Hepatocyte (in vitro differentiated cells): ENCODE measurements at regions not wholly inside any gene's neighbourhood (a gene's known extent, or its start where the extent isn't known, plus 50 kb on each side); places are given as distances from the start of the nearest gene placed in this dataset.

Experiments used
- DNase-seq: peaks from one replicate; pipeline ENCODE4 v3.0.0-alpha.2; 2016; ENCODE audit warnings: low spot score
- H2AFZ ChIP-seq: fragments of 200-600 bp; sonication (generic); 2 replicates; pipeline ENCODE4 v1.6.0; 2016; ENCODE audit warnings: antibody characterized with exemption, mild to moderate bottlenecking
- H3K27ac ChIP-seq: fragments of 200-600 bp; sonication (generic); 2 replicates; pipeline ENCODE4 v1.5.1; 2016; ENCODE audit warnings: mild to moderate bottlenecking
- H3K27me3 ChIP-seq: fragments of 200-600 bp; sonication (generic); 2 replicates; pipeline ENCODE4 v1.6.1; 2016
- H3K36me3 ChIP-seq: fragments of 200-600 bp; sonication (generic); replicated peaks from 2 replicates; pipeline ENCODE4 v1.5.1; 2016; ENCODE audit warnings: low read depth; ENCODE audit not compliant: insufficient read depth
- H3K4me1 ChIP-seq: fragments of 200-600 bp; sonication (generic); 2 replicates; pipeline ENCODE4 v1.5.1; 2016; ENCODE audit warnings: mild to moderate bottlenecking, moderate library complexity; ENCODE audit not compliant: insufficient read depth
- H3K4me2 ChIP-seq: fragments of 200-600 bp; sonication (generic); 2 replicates; pipeline ENCODE4 v1.6.0; 2016
- H3K4me3 ChIP-seq: fragments of 200-600 bp; sonication (generic); 2 replicates; pipeline ENCODE4 v1.5.1; 2016; ENCODE audit warnings: mild to moderate bottlenecking
- H3K79me2 ChIP-seq: fragments of 200-600 bp; sonication (generic); 2 replicates; pipeline ENCODE4 v1.6.0; 2017; ENCODE audit warnings: mild to moderate bottlenecking
- H3K9me2 ChIP-seq: fragments of 200-600 bp; sonication (generic); replicated peaks from 2 replicates; pipeline ENCODE4 v1.6.0; 2017; ENCODE audit warnings: mild to moderate bottlenecking; ENCODE audit not compliant: insufficient read depth
- H3K9me3 ChIP-seq: fragments of 200-600 bp; sonication (generic); 2 replicates; pipeline ENCODE4 v1.5.1; 2016; ENCODE audit warnings: low read depth, mild to moderate bottlenecking
- H4K20me1 ChIP-seq: fragments of 200-600 bp; sonication (generic); 2 replicates; pipeline ENCODE4 v1.6.0; 2016; ENCODE audit warnings: mild to moderate bottlenecking; ENCODE audit not compliant: insufficient read depth, poor library complexity, severe bottlenecking
- CTCF ChIP-seq: fragments of 200-600 bp; sonication (generic); IDR thresholded peaks from 2 replicates; pipeline ENCODE4 v1.5.1; 2016; ENCODE audit warnings: antibody characterized with exemption, mild to moderate bottlenecking; ENCODE audit not compliant: poor library complexity
- EZH2 ChIP-seq: fragments of 200-600 bp; sonication (generic); IDR thresholded peaks from 2 replicates; pipeline ENCODE4 v1.6.1; 2016; ENCODE audit warnings: antibody characterized with exemption, mild to moderate bottlenecking, borderline replicate concordance
- EZH2phosphoT487 ChIP-seq: fragments of 200-600 bp; sonication (generic); IDR thresholded peaks from one replicate; pipeline ENCODE4 v1.6.1; 2018; ENCODE audit warnings: antibody characterized with exemption, mild to moderate bottlenecking, low read depth, moderate library complexity; ENCODE audit not compliant: unreplicated experiment, severe bottlenecking
- WGBS: methylation state at CpG from one replicate; pipeline ENCODE4 v1.1.6; 2016; ENCODE audit warnings: low lambda C conversion rate; ENCODE audit errors: missing lambda C conversion rate; 5-methylcytosine and 5-hydroxymethylcytosine counted together

DNA sequence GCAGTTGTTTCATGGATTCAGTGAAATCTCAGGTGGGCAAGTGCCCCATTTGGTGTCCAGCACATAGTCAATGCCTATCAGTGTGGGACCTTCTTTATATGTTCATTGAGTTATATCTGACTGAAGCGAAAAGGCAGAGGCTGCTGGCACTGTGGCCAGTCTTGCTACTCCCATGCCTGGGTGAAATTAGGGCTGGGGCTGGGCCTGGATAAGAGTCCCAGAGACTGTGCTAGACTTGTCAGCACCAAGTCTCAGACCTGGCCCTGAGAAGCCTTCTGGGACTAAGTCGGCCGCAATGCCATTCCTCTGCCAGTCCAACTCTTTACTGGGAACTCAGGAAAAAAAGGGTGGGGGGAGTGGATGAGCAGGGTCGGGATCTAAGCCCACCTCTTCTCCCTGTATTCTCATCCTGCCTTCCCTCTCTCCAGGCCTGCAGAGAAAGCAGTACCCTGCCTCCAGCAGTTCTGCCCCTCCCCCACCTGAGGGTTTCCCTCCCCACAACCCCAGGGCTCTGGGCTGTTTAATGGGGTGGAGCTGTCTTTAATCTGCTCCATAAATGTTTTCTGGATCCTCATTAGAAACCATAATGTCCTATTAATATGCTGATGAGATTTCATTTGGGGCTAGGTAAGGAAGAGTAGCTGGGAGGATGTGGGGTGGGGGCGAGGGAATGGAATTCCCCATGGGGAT lies 153.5 kb upstream of the PJA1 start:
- Histone ChIP-seq H4K20me1 (no peaks in the 10 kb centered on the region), H3K27me3 (no peaks in the 10 kb centered on the region), H3K4me2 (no peak overlapping the region), H3K9me3 (no peaks in the 10 kb centered on the region), H3K9me2 (no peaks in the 10 kb centered on the region), H3K4me3 (no peak overlapping the region), H3K27ac (no peak overlapping the region), H2AFZ (no peak overlapping the region), H3K79me2 (no peaks in the 10 kb centered on the region), H3K36me3 (no peaks in the 10 kb centered on the region), H3K4me1 (peaks cover 8% of the 10 kb centered on the region)
- no peak for DNase-seq
- TF ChIP-seq EZH2 (no peak), EZH2phosphoT487 (no peak), CTCF (no peak)
- WGBS, result 86% methylated on average over 5 of the region's 5 CpGs

- Histone ChIP-seq H3K4me1 (peaks cover 8% of the 10 kb centered on the region), H2AFZ (no peak overlapping the region), H4K20me1 (no peaks in the 10 kb centered on the region), H3K4me3 (no peak overlapping the region), H3K4me2 (no peak overlapping the region), H3K36me3 (no peaks in the 10 kb centered on the region), H3K27me3 (no peaks in the 10 kb centered on the region), H3K79me2 (no peaks in the 10 kb centered on the region), H3K27ac (no peak overlapping the region), H3K9me2 (no peaks in the 10 kb centered on the region), H3K9me3 (no peaks in the 10 kb centered on the region)
- TF ChIP-seq CTCF, result no peak
- WGBS, result 41% methylated on average over 2 of the region's 2 CpGs
- no peak for DNase-seq
Observed at GRCh38 chrX:69317721-69318120, 152.5 kb upstream of the PJA1 start.

GRCh38 chrX:69314436-69315348 lies 149.4 kb upstream of the PJA1 start:
- Histone ChIP-seq H3K4me3 (no peak overlapping the region), H3K4me2 (no peak overlapping the region), H3K4me1 (peaks cover 8% of the 10 kb centered on the region), H3K27me3 (no peaks in the 10 kb centered on the region), H2AFZ (no peak overlapping the region), H3K9me3 (no peaks in the 10 kb centered on the region), H3K36me3 (no peaks in the 10 kb centered on the region), H3K27ac (peak overlapping the region; percentile 63), H3K79me2 (no peaks in the 10 kb centered on the region), H3K9me2 (no peaks in the 10 kb centered on the region), H4K20me1 (no peaks in the 10 kb centered on the region)
- no peak for TF ChIP-seq EZH2
- TF ChIP-seq CTCF, result no peak
- no peak for TF ChIP-seq EZH2phosphoT487
- 54% methylated on average over 19 of the region's 20 CpGs for WGBS
- peak; percentile 44 for DNase-seq
